Epithelial cell of esophagus (primary cell): ENCODE measurements at regions not wholly inside any gene's neighbourhood (a gene's known extent, or its start where the extent isn't known, plus 50 kb on each side); places are given as distances from the start of the nearest gene placed in this dataset.

ENCODE experiments used
- DNase-seq: peaks from one replicate; pipeline ENCODE4 v3.0.0; 2010; ENCODE audit warnings: low read depth
- H3K4me3 ChIP-seq: 2 replicates; pipeline ENCODE4 v1.5.1; 2011; ENCODE audit warnings: mild to moderate bottlenecking, low read length, control low read depth
- TF ChIP-seq, protein P1 (sequence below): IDR thresholded peaks from 2 replicates; pipeline ENCODE4 v1.5.1; 2011; ENCODE audit warnings: low read depth, mild to moderate bottlenecking, low read length, control low read depth, inconsistent platforms; ENCODE audit not compliant: insufficient read depth; ENCODE audit errors: missing control alignments

DNA sequence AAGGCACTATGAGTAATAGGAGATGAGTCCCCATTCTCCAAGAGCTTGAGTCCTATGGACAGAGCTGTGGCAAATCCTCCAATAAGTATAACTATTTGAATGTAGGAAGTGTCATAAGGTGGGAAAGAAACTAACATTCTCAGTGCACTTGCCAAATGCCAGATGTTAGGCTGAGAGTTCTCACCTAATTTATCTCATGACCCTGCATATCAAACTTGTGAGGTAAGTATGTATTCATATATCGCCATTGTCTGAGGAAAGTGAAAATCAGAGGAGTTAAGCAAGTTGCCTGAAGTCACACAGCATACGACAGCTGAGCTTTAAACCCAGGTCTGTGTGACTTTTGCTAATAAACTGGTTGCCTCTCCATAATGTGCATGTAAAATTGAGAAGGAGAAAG lies 169.5 kb downstream of the TTC32 start:
- TF ChIP-seq, protein P1, sequence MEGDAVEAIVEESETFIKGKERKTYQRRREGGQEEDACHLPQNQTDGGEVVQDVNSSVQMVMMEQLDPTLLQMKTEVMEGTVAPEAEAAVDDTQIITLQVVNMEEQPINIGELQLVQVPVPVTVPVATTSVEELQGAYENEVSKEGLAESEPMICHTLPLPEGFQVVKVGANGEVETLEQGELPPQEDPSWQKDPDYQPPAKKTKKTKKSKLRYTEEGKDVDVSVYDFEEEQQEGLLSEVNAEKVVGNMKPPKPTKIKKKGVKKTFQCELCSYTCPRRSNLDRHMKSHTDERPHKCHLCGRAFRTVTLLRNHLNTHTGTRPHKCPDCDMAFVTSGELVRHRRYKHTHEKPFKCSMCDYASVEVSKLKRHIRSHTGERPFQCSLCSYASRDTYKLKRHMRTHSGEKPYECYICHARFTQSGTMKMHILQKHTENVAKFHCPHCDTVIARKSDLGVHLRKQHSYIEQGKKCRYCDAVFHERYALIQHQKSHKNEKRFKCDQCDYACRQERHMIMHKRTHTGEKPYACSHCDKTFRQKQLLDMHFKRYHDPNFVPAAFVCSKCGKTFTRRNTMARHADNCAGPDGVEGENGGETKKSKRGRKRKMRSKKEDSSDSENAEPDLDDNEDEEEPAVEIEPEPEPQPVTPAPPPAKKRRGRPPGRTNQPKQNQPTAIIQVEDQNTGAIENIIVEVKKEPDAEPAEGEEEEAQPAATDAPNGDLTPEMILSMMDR = no peak
- DNase-seq = no peak
- H3K4me3 ChIP-seq = no peak overlapping the region

DNA sequence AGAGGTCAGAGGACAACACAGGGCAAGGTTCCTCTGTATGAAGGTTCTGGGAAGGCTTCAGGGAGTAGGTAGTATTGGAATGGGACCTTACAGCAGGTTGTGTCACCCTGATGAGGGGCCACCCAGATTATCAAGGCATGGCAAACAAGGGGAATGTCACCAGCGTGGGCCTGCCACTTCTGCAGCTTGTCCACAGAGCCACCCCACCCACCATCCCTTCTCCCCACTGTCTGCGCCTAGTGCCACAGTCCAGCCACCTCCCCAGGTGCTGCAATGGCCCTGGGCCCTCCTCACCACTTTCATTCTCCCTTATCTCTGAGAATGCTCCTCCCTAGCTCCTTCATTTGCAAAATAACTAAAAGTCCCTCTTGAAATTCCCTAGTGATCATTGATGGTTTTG lies 170.3 kb downstream of the TTC32 start:
- TF ChIP-seq, protein P1 = no peak
- H3K4me3 ChIP-seq = no peak overlapping the region
- no peak for DNase-seq

DNA sequence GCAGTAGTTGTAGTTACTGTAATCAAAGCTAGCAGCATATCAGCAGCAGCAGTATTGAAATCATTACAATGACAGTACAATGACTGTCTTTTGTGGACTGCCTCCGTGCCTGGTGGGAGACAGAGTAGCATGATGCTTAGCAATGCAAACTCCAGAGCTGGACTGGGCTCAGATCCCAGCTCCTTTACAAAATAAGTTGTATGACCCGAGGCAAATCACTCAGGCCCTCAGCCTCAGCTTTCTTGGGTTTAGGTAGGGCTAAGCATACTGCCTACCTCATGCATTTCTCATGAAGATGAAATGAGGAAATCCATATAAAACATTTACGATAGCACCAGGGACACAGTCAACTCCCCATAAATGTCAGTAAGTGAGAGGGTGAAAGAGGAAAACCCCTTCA lies 170.7 kb downstream of the TTC32 start:
- no peak for DNase-seq
- TF ChIP-seq, protein P1 = no peak
- no peak overlapping the region for H3K4me3 ChIP-seq

DNA sequence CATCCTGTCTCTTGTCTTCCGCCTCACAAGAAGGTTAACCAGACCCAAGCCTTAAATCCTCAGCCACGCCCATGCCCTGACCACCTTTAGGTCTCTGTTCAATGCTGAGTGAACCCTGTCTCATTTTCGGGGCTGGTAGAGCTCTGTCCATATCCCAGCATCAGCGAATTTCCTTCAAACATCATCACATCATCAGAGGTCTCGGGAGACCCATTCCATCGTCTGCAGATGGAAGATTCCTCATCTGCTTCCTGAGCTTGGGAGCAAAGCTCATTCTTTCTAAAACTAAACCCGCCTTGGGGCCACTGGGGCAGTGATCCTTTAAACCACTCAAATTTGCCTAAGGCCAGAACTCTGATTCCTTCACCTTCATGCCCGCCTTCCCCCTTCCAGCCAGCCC lies 173.7 kb downstream of the TTC32 start:
- DNase-seq = no peak
- no peak overlapping the region for H3K4me3 ChIP-seq
- TF ChIP-seq, protein P1 = no peak

DNA sequence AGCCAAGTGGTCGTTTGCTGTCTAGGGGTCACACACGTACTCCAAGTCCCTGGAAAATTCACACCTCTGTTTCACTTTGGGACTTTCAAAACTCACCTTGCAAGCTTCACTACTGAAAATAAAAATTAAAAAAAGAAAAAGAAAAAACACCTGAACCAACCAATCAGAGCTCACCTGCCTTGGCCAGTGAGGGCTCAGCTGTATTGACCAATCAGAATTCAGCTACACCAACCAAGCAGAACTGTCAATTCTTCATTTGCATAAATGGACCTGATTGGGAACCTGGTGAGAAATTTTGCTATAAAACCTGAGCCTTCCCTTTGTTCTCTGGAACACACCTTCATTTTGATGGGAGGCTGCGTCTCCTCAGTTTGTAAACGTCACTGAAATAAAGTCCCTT lies 176.4 kb downstream of the TTC32 start:
- no peak overlapping the region for H3K4me3 ChIP-seq
- TF ChIP-seq, protein P1 = no peak
- DNase-seq = no peak

DNA sequence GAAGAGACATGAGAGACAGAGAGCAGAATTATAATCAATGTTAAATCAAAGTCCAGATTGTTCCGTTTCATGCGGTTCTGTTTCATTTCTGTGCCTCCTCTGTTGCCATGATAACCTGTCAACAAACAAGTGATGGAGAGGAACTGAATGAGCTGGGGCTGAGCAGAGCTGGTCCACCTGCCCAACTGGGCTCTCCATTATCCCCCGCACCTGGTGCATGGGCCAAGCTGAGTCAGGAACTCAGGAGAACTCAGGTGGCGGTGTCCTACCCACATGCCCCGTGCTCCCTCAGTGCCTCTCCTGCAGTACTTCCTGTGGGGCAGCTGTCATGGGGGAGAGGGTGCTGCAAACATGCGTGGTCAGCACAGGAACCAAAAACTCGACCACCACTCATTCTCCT lies 178.8 kb downstream of the TTC32 start:
- DNase-seq = no peak
- no peak overlapping the region for H3K4me3 ChIP-seq
- TF ChIP-seq, protein P1 = no peak

DNA sequence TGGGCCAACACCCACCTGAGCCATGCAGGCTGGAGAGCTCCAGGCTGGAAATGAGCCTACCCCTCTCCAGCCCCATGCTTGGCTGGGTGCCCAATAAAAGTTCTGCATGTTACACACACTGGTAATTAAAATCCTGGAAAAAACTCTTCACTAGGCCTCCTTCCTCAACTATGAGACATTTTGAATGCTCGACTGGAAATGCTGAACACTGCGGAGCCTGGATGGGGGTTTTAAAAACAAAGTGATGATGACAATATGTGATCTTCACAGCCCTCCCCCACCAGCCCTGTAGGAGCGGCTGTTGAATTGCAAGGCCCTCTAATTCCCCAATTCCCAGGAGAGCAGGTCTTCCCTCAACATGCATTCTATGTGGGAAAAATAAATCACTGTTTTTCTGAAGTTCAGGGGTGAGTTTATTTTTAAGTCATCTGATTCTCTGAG lies 179.2 kb downstream of the TTC32 start:
- TF ChIP-seq, protein P1 = no peak
- H3K4me3 ChIP-seq = no peak overlapping the region
- no peak for DNase-seq
